Adrenal gland (tissue), 5 donors: ENCODE measurements at regions not wholly inside any gene's neighbourhood (a gene's known extent, or its start where the extent isn't known, plus 50 kb on each side); places are given as distances from the start of the nearest gene placed in this dataset.

Experiments used
- POLR2A ChIP-seq, 2 donors: fragments of 450-650 bp; IDR thresholded peaks; one replicate each; pipeline ENCODE4 v1.6.1; 2017; ENCODE audit warnings: antibody characterized with exemption in 2 of 2, mild to moderate bottlenecking in 2 of 2, moderate library complexity in 1 of 2
- TF ChIP-seq, protein P1 (sequence below), 6 experiments: fragments of 450-650 bp in 4 of 6; fragments of 200-600 bp in 2 of 6; sonication (generic) in 1 of 6; IDR thresholded peaks; 1 replicate in 5 of 6; 2 replicates in 1 of 6; pipeline versions ENCODE4 v1.5.1 to v1.8.0; 2016 to 2021; ENCODE audit warnings: antibody characterized with exemption in 6 of 6, mild to moderate bottlenecking in 2 of 6, moderate library complexity in 1 of 6
- donor health status: DM: no; HTN: no; CAD: no.

DNA sequence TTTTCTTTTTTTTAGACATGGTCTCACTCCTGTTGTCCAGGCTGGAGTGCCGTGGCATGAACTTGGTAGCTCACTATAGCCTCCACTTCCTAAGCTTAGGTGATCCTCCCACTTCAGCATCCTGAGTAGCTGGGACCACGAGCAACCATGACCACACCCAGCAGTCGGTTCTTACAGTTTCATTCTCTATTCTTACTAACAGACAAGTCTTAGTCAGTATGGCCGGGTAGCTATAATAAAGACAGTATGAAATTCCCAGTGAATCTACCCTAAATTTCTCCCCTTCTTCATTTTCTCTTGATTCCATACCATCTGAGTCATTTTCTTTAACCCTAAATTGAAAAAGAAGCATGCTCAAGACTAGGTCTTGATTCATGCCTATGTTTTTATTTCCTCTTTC lies 775.3 kb upstream of the NRXN1 start:
- TF ChIP-seq, protein P1, sequence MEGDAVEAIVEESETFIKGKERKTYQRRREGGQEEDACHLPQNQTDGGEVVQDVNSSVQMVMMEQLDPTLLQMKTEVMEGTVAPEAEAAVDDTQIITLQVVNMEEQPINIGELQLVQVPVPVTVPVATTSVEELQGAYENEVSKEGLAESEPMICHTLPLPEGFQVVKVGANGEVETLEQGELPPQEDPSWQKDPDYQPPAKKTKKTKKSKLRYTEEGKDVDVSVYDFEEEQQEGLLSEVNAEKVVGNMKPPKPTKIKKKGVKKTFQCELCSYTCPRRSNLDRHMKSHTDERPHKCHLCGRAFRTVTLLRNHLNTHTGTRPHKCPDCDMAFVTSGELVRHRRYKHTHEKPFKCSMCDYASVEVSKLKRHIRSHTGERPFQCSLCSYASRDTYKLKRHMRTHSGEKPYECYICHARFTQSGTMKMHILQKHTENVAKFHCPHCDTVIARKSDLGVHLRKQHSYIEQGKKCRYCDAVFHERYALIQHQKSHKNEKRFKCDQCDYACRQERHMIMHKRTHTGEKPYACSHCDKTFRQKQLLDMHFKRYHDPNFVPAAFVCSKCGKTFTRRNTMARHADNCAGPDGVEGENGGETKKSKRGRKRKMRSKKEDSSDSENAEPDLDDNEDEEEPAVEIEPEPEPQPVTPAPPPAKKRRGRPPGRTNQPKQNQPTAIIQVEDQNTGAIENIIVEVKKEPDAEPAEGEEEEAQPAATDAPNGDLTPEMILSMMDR (IDR thresholded peaks at IDR 0.05) = no peak
- TF ChIP-seq POLR2A (IDR thresholded peaks at IDR 0.05) = no peak
